K562 (cell line): ENCODE measurements at regions not wholly inside any gene's neighbourhood (a gene's known extent, or its start where the extent isn't known, plus 50 kb on each side); places are given as distances from the start of the nearest gene placed in this dataset.

ENCODE experiments used
- HOMEZ ChIP-seq: fragments of 250-450 bp; sonication (Bioruptor Pico); IDR thresholded peaks from 2 replicates; pipeline ENCODE4 v1.4.0; 2020; ENCODE audit warnings: mild to moderate bottlenecking, moderate library complexity
- TAF1 ChIP-seq: IDR thresholded peaks from 2 replicates; pipeline ENCODE4 v1.6.1; 2011; ENCODE audit warnings: mild to moderate bottlenecking, low read length, moderate library complexity; ENCODE audit not compliant: insufficient read depth, control insufficient read depth, severe bottlenecking; ENCODE audit errors: extremely low read depth
- U2AF1 ChIP-seq: fragments of 200-400 bp; formaldehyde crosslinking; optimal IDR thresholded peaks from 2 replicates; pipeline ENCODE3; 2017; ENCODE audit warnings: mild to moderate bottlenecking, low read depth, low read length, moderate library complexity

- TF ChIP-seq U2AF1 (no peak), HOMEZ (no peak), TAF1 (no peak)
Measured at GRCh38 chr2:6065703-6066102, 373.5 kb downstream of the SOX11 start.
